GM19463 (cell line): ENCODE measurements at regions not wholly inside any gene's neighbourhood (a gene's known extent, or its start where the extent isn't known, plus 50 kb on each side); places are given as distances from the start of the nearest gene placed in this dataset.

ENCODE experiments used
- ATAC-seq: cut with Tn5 transposase; IDR thresholded peaks from one replicate; pipeline ENCODE4 v1.9.1; 2021; ENCODE audit warnings: mild to moderate bottlenecking, moderate library complexity; ENCODE audit not compliant: unreplicated experiment

GRCh38 chr16:50925758-50926357 lies 184.0 kb downstream of the CYLD start:
- no peak for ATAC-seq

GRCh38 chr16:50924759-50925545 lies 183.1 kb downstream of the CYLD start:
- ATAC-seq = no peak

GRCh38 chr16:50917950-50918703 lies 176.2 kb downstream of the CYLD start:
- no peak for ATAC-seq

- ATAC-seq = no peak
Observed at GRCh38 chr16:50916040-50916439, 174.2 kb downstream of the CYLD start.

- ATAC-seq = no peak
Observed at GRCh38 chr16:50915120-50915519, 173.2 kb downstream of the CYLD start.

GRCh38 chr16:50910736-50911100 lies 168.8 kb downstream of the CYLD start:
- no peak for ATAC-seq

GRCh38 chr16:50909831-50910735 lies 168.2 kb downstream of the CYLD start:
- ATAC-seq = no peak

GRCh38 chr16:50908468-50908867 lies 166.6 kb downstream of the CYLD start:
- ATAC-seq = no peak

- ATAC-seq = no peak
Observed at GRCh38 chr16:50906454-50906853, 164.6 kb downstream of the CYLD start.

GRCh38 chr16:50902457-50902856 lies 160.6 kb downstream of the CYLD start:
- no peak for ATAC-seq

GRCh38 chr16:50901062-50901461 lies 159.2 kb downstream of the CYLD start:
- ATAC-seq = no peak

GRCh38 chr16:50900391-50900942 lies 158.6 kb downstream of the CYLD start:
- ATAC-seq = no peak

- no peak for ATAC-seq
Observed at GRCh38 chr16:50899951-50900350, 158.1 kb downstream of the CYLD start.

- no peak for ATAC-seq
Observed at GRCh38 chr16:50889746-50890145, 147.9 kb downstream of the CYLD start.

GRCh38 chr16:50889276-50889675 lies 147.4 kb downstream of the CYLD start:
- no peak for ATAC-seq

- ATAC-seq = no peak
Observed at GRCh38 chr16:50888486-50889261, 146.8 kb downstream of the CYLD start.

GRCh38 chr16:50887500-50888298 lies 145.8 kb downstream of the CYLD start:
- no peak for ATAC-seq

GRCh38 chr16:50884066-50884860 lies 142.4 kb downstream of the CYLD start:
- no peak for ATAC-seq
